Cerebellar cortex (tissue), 1 donor: ENCODE measurements at regions not wholly inside any gene's neighbourhood (a gene's known extent, or its start where the extent isn't known, plus 50 kb on each side); places are given as distances from the start of the nearest gene placed in this dataset.

Source experiments
- DNase-seq: peaks from one replicate; pipeline ENCODE4 v3.0.0-alpha.2; 2015; ENCODE audit warnings: low spot score

DNA sequence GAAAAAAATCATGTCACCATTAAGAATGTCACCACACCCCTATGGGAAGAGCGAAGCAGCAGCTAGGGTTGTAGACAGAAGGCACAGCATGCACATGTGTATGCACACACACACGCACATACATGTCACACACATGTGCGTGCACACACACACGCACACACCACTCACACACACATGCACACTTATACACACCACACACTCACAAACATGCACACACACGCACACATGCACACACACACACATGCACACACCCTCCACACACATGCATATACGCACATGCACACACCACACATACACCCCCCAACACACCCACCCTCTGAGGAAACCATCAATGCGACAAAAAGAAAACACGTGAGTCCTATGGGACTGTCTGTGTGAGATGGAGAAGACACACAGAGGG, 205.4 kb downstream of the ENGASE start:
- DNase-seq, result no peak

DNA sequence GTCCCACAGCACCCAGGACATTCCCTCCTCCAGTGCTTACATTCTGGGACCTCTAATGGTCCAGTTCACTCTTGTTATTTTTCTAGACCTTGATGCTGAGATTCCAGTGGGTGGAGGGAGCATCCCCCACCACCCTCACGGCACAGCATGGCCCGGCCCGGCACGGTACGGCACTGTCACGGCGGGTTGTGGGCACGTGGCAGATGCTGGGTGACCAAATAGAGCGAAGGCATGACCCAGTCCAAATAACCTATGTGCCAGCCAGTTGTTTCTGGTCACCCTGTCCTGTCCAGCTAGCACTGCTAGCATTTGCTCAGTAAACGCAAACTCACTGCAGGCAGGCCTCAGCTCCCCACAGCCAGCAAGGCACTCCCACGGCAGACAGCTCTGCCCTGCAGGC, 204.7 kb downstream of the ENGASE start:
- no peak for DNase-seq

DNA sequence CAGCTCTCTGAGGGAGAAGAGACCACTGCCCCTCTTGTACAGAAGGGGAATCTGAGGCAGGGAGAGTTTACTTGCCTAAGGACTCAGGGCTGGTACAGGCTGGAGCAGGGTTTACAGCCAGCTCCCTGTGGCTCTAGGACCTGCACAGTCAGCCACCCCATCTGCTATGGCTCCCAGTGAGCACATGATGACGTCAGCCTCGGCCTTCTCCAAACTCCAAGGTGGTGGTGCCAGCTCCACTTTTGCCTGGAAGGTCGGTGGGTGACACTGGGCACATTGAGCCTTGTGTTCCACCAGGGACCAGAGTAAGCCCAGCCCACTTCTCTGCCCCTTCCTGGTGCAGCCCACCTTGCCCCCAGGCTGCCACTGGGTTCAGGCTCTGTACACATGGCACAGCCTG, 202.2 kb downstream of the ENGASE start:
- DNase-seq, result peak; percentile 89

DNA sequence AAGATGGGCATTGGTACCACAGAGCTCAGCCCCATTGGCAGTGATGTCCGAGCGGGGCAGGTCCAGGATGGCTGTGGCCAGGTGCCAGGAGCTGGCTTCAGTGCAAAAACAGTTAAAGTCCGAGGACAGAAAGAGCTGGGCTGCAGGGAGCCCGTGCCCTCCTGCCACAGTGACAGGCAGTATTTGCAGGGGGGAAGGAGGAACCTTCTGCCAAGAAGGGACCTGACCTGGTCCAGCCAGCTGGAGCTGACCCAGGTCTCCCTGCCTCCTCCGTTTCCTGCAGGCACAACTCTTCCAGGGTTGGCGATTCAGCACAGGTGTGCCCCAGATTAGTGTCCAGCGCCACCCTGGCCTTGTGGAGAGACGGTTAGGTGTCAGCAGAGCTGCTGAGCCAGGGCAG, 199.0 kb downstream of the ENGASE start:
- DNase-seq, result peak; percentile 94

DNA sequence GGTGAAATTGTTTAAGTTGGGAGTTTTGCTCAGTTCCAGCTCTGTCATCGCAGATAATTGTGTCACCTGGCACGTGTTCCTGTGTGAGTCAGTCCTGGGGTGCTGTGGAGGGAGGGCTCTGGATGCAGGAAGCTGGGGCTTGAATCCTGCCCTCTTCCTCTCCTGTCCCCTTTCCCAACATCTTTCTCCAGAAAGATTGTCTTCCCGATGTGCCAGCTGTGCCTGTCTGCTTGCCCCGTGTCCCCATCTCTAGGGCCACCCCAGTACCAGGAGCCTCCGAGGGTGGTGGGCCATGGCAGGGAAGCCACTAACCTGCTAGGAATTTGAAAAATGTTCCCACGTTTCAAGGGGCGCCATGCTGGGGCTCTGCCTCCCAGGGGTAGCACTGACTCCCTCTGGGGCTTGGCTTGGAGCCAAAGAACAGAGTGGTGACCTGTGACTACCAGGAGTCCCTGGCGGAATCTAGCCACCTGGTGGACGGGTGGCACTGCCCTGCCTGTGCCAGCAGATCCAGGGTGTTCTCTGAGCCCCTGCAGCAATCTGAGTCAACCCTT, 198.1 kb downstream of the ENGASE start:
- no peak for DNase-seq

GRCh38 chr17:79272220-79272619, 197.6 kb downstream of the ENGASE start:
- no peak for DNase-seq

DNA sequence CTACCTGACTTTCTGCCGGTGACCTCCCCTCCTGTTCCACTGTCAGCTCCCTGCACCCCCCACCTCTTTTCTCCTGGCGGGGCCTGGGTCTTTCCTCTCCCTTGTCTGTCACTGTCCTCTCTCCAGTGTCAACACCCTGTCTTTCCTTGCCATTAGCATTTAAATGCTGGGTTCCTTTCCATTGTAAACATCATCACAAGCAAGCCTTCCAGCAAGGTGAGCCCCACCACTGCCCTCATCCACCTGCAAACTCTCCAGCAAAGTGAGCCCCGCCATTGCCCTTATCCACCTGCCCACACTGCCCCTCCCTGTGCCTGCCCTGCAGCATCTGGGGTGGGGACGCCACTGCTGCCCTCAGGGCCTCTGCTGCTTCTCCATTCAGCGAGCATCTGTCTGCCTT, 195.0 kb downstream of the ENGASE start:
- no peak for DNase-seq

GRCh38 chr17:79263191-79263590, 188.6 kb downstream of the ENGASE start:
- DNase-seq, result no peak

GRCh38 chr17:79262624-79263023, 188.0 kb downstream of the ENGASE start:
- DNase-seq, result peak; percentile 73

GRCh38 chr17:79261355-79262072, 186.9 kb downstream of the ENGASE start:
- DNase-seq, result no peak

DNA sequence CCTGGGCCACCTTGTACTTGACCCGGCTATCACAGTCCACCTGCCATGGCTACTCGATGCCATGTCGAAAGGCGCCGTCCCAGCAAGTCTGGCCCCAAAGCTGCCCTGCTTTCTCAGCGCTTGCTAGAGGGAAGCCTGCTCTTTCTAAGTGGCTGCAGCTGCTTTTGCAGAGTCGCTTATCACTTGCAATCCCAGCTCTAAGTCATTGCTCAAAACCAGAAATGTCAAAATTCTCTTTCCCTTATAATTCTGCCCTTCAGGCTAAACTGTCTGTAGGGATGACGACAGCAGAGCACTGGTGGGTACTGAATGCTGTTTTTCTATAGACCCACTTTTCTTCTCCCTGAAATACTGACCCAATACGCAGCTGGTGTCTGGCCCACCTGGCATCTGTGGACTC, 184.2 kb downstream of the ENGASE start:
- DNase-seq, result peak; percentile 25

DNA sequence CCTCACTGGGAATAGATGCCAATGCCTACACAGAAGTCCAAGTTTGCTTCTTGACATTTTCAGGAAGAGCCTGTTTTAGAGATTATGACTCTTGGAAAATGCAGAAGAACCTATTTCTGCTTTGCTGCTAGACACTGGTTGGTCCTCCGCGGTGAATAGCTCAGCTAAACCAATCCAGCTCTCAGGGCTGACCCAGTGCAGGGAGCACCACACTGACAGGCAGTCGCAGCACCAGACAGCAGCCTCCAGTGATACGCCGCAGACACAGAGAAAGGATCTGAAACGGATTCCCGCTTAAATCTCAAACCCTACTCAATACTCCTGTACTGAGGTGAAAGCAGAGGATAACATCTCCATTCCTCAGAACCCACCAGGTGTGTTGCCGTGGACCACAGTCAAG, 183.4 kb downstream of the ENGASE start:
- DNase-seq, result peak; percentile 59

DNA sequence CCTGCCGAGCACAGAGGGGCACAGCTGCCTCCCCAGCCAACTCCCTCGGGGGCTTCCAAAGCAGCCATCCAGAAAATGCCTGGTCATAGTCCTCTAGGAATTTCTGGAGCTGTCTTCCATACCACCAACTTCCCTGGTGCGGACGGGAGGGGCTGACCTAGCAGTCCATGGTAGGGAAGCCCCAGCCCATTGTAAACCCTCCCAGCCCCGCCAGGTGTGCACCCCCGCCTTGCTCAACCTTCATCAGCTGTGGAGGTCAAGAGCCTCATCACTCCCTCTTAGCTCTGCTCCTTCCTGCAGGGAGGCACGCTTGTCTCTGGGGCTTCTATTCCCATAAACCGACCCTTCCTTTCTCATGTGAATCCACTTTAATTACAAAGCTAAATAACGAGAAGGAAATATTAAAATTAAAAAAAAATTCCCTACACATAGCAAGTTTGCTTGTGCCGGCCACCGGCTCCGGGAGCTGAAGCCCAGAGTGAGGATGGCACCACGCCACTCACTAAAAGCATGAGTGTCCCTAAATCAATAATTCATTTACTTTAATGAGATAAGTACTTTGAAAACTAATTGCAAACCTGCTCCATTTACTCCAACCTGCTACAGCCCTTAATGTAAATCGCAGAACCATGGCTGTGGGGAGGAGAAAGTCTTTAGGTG, 181.4 kb downstream of the ENGASE start:
- DNase-seq, result no peak

GRCh38 chr17:79255456-79255855, 180.8 kb downstream of the ENGASE start:
- DNase-seq, result no peak

GRCh38 chr17:79255046-79255445, 180.4 kb downstream of the ENGASE start:
- no peak for DNase-seq

- DNase-seq, result no peak
Observed at GRCh38 chr17:79252886-79253285, 178.3 kb downstream of the ENGASE start.

- DNase-seq, result no peak
Observed at GRCh38 chr17:79251824-79252223, 177.2 kb downstream of the ENGASE start.

GRCh38 chr17:79249929-79250521, 175.4 kb downstream of the ENGASE start:
- peak; percentile 41 for DNase-seq

DNA sequence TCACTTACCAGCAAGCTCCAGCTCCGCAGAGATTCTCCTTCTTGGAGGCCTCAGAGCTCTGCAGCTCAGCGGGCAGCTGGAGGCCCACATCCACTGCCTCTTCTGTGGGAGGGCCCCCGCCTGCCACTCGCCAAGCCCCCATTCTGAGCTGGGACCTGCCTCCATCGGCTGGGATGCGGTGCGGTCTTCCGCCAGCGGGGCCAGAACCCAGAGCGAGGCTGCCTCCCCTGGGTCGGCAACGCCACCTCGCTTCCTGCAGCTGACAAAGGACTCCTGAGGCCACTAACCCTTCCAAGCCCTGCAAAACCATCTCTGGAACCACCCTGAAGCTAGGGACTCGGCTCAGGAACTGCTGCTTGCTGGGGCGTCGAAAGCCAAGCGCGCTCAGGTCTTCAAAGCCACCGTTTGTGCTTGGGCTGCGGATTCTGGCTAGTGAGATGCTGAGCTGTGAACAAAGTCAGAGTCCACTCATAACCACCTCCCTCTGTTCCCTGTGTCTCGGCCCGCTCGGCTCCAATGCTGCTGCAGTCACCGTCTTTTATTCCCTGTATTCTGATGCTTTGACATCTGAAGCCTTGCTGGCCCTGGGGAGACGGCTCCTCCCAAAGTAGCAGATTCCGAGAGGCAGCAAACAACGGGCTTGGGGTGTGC, 174.3 kb downstream of the ENGASE start:
- DNase-seq, result no peak

- DNase-seq, result peak; percentile 94
Observed at GRCh38 chr17:79246225-79247190, 171.9 kb downstream of the ENGASE start.

GRCh38 chr17:79244665-79245064, 170.0 kb downstream of the ENGASE start:
- no peak for DNase-seq
